ENCODE measurements at regions not wholly inside any gene's neighbourhood (a gene's known extent, or its start where the extent isn't known, plus 50 kb on each side); places are given as distances from the start of the nearest gene placed in this dataset.

DNA sequence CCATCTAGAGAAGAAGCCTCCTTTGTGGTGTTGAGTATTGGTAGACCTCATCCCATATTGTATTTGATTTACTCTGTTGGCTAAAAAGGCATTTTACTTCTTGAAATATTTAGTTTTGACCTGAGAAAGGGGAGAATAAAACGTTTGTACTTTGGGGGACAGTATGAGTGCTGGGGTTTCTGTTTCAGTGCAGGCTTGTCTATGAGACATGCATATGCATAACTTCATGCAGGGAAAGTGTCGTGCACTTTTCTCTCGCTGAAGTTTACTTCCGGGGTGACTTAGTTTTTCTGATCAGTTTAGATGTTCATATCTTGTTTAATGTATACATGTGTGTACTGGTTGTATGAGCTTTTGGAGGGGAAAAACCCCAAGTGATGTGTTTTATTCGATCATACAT, 59.5 kb downstream of the UTRN start:
- TF ChIP-seq CTCF (IDR thresholded peaks at IDR 0.05) (no peak), TCF7L2 (IDR thresholded peaks at IDR 0.05; ENCODE audit: low read depth, low read length) (no peak)
